Fibroblast of skin of left quadriceps (primary cell): ENCODE measurements at regions not wholly inside any gene's neighbourhood (a gene's known extent, or its start where the extent isn't known, plus 50 kb on each side); places are given as distances from the start of the nearest gene placed in this dataset.

Experiments used
- DNase-seq, 2 experiments: peaks; one replicate each; pipeline ENCODE4 v3.0.0-alpha.2; 2013; ENCODE audit warnings: low read depth in 2 of 2

DNA sequence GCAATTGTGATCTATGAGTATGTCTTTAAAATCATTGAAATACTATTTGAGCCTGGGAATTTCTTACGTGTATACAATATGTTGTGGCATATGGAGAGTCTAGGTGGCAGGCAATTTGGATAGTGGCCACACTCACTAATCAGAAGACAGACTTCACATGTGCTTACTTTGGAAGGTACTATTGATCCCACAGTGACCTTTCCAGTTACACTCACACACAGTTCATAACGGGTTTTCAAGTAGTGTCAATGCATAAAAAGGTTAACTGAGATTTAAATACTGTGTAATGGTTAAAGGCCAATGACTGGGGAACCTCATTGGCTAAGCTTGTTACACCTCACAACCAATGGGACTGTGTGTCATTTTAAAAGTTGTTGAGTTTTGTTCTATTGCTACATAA, 783.2 kb downstream of the RPA4 start:
- DNase-seq, result no peak

DNA sequence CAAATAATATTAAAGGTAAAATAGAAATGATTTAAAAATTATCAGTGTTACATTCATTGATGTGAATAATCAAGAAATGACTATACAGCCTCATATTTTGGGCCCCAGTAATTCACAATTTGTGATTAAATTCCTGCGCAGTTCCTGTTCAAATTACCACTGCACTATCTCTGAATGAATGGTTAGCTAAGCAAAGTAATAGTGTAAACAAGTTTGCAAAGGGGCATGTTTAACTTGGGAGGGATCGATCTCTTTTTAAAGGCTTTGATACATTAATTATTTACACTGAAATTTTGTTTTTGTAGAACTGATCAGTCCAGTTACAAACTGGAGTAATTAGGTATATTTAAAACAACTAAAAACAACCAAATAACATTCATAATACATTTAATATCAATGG, 784.4 kb downstream of the RPA4 start:
- no peak for DNase-seq

DNA sequence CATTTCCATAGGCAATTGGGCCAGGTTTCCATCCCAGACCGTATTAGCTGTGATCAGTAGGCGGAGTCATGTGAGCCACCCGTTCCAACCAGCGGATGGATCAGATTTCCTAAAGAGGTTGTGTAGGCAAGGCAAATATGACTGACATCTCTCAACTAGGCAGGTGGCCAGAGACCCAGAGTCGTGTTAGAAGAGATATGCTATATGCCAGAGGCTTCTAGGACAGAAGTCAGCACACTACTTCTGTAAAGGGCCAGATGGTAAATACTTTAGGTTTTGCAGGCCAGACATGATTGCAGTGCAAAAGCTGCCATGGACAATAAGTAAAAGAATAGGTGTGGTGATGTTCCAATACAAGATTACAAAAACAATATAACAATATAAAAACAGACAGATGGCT, 788.4 kb downstream of the RPA4 start:
- no peak for DNase-seq

DNA sequence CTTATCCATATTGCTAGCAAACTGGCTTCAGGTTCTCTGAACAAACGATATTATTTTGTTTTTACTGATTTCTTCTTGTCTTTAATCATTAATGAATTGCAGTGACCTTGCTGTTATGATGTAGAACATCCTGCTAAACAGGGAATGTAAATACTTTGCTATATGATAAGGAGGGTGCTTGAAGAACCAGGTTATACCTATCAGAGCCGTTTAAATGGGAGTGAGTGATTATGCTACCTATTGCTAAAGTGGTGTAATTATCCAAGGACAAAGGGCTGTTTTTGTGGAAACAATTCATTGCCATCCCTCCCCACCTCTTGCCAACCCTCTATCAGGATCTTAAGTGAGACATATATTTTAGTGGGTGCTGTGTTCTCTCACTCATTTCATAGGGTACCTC, 788.9 kb downstream of the RPA4 start:
- DNase-seq, result no peak

DNA sequence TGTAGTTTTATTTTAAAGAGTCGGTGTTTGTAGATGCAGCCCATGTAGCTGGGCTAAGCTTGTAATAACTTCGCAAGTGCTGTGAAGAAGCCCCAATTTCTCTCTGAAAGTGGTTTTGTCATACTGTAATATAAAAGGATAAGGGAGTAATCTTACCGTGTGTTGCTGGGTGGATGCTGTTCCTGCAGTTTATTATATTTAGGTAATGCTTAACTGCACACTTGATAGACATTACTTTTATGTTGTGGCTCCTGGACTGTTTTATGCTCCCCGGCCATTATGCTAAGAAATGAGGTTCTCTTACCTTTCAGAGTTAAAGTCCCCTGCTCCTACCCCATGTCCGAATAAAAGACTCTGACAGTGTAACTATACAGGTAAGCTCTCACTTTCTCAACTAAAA, 789.4 kb downstream of the RPA4 start:
- no peak for DNase-seq

DNA sequence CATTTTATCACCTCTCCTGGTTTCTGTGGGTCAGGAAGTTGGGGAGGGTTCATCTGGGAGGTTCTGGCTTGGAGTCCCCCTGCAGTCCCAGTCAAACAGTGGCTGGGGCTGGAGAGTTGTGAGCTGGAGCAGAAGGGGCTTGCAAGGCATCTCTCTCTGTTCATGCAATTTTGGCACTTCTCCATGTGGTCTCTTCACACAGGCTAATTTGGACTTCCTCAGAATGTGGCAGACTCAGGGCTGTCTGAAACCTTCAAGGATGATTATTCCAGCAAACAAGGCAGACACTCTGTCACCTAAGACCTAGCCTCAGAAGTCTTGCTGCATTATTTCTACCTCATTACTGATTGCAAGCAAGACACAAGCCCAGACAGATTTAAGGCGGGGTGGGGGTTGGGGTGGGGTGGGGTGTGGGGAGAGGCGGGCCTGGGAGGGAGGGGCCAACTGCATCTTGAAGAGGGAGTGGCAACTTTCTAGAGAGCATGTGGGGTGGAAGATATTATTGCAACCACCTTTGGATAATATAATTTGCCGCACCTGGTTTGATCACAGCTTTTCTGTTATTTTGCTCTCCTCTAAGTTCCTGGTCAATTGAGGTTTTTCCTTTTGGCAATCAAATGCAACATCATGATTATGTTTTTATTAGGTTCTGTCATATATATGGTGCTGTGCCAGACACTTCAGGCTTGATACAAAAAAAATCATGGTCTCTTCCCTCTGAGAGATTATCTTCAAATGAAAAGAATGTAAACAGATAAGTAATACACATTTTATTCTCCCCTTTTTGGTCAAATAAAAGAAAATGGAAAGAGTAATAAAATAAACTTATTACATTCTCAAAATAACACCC, 799.5 kb downstream of the RPA4 start:
- no peak for DNase-seq

DNA sequence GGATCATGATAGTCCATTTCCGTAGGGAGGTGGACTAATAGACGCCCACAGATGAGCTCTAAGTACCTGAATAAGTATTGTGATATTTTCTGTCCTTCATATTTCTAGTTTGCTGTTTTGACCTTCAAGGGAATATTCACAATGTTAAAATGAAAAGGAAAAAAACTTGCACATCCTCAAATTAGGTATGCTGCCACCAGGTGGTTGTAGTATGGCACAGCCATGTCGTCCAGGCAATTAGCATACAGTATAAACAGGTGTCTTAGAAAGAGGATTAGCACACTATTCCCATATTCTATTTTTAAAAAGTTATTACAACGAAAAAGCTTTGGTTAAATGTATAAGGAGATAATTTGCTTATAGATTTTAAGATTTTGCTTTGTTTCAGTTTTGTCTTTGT, 802.0 kb downstream of the RPA4 start:
- peak; percentile 3 to 4 for DNase-seq

DNA sequence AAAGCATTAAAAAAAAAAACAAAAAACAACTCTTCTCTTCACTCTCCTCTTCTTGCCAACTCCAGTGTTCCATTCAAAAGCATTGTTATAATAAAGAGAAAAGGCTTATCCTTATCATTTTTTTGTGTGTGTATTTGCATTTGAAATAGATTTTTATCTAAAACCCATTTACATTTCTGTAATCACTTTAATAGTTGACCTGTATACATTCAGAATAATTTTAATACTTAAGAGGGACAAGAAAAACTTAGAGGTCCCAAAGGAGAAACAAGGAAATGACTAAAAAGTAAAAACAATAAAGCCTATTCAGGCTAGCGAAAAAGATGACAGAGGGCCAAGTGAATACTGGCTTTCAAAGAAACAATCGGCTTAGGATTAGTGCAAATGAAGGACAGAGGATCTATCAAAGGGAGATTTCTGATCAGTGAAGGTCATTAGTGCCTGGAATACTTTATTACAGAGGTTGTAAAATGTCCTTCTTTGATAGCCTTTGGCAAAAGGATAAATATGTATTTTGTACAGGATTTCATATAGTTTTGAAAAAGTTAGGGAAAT, 808.3 kb downstream of the RPA4 start:
- DNase-seq, result no peak

DNA sequence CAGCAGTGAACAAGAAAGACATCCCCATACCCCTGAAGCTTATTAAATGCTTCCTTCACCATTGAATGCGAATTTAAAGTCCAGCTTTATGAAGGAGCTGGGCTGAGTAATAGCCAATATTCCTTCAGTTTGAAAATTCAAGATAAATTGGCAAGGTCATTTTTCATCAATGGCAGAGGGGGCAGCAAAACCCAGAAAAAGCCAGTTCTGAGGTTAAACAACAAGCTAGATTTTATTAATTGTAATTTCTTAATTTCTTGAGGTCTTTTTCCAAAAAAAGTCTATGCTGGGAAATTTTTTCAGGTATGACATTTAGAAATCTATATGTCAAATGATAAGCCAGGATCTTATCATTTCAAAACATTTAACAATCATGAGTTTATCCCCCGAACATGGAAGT, 808.9 kb downstream of the RPA4 start:
- no peak for DNase-seq

DNA sequence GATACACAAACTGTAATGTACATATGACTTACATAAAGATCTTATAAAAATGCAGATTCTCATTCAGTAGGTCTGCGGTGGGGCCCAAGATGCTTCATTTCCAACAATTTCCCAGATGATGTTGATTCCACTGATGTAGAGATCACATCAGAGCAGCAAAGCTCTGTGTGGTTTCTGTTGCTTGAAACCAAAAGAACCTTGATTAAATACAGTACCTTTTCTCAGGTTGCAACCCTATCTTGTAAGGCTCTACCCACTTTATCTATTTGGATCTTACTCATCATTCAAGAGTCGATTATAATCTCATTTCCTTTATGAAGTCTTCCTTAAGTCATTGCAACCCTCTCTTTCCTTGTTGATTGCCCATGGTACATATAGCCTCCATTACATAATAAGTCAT, 816.8 kb downstream of the RPA4 start:
- no peak for DNase-seq

DNA sequence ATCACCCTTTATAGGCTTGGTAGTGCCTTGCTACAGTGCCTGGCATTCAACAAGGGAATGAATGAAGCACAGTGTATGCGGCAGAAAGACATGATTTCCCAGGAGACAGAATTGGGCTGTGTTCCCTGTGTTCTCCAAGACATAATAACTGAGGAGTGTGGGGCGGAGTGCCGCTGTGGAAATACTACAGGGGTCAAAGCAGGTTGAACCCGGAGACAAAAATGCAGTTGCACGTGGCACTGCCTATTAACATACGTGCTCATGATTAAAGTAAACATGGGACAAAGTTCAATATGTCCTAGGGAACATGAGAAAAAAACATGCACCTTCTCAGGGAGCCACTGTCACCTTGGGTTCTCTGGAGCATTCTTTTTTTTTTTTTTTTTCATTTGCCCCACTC, 820.8 kb downstream of the RPA4 start:
- no peak for DNase-seq

DNA sequence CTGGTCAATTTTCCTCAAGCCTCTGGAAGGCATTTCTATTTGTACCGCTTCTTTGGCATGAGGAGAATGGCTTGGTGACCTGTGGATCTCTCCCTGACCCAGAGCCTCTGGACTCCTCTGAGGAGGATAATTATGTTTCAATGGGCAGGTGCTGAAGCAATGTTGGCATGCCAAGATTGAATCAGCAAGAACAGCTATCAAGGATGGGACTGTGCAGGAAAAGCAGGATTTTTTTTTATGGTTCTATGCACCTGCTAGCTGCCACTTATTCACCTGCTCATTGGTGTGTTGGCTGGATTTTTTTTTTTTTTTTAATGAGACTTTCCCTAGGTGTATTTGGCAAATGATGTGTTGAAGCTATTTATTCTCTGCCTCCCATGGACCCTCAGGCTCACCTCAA, 821.2 kb downstream of the RPA4 start:
- DNase-seq, result no peak

DNA sequence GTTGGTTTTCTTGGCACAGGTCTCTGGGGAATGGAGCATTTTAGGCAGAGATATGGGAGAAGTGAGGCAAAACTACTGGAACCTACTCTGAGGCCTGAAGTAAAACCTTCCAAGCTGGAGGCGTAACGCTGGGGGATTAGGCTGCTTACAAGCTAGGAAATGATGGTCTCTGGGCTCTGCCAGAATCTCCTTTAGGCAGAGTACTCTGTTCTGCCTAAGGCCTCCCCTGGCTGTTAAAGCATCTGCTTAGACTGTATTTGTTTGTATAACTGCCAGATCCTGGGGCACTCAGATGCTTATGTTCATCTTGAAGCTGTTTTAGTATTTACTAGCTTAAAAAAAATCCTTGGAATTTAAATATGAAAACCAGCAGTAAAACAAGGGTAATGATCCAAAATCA, 822.2 kb downstream of the RPA4 start:
- no peak for DNase-seq

DNA sequence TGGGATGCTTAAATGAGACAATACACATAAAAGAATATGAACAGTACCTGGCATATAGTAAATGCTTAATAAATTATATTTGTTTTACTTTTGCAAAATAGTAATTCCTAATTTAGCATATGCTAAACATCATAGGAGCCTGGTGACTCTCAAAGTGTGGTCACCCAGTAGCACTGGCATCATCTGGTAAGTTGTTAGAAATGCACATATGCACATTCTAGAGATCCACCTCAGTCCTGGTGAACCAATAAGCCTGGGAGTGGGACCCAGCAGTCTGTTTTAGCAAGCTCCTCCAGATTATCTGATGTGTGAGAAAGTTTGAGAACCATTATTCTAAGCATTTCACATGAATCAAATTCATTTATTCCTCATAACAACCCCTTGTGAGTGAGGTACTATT, 830.4 kb downstream of the RPA4 start:
- DNase-seq, result no peak

DNA sequence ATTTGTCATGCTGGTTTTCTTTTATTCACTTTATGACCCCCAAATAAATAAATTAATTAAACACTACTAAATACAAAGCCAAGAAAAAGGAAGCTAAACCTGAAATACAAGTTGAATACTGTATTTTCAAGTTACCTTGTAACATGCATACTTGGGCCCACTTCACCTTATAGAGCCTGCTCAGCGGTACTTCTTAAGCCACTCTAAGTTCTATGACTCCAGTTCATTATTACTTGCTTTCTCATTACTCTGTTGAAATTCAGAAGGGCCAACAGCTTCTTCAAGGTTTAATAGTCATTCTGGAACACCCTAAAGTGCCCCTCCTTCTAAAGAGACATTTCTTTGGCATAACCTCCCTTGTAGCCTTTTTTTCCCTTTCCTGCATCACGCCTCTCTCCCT, 844.5 kb downstream of the RPA4 start:
- no peak for DNase-seq

DNA sequence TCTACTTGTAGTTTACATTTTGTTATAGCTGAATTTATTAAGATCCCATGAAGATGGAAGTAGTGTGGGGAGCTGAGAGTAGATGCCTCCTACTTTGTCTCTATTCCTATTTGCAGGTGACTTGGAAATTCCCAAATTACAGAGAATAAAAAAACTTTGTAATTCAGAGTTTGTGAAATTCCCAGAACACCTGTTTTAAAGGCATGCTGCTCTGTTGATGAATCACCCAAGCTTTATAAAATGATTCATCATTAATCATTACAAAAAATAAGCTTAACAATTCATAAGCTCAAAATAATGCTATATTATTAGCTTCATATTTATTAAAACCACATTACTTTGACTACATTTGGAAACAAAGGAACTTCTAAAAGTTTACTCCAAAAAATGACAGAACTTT, 856.3 kb downstream of the RPA4 start:
- DNase-seq, result no peak

DNA sequence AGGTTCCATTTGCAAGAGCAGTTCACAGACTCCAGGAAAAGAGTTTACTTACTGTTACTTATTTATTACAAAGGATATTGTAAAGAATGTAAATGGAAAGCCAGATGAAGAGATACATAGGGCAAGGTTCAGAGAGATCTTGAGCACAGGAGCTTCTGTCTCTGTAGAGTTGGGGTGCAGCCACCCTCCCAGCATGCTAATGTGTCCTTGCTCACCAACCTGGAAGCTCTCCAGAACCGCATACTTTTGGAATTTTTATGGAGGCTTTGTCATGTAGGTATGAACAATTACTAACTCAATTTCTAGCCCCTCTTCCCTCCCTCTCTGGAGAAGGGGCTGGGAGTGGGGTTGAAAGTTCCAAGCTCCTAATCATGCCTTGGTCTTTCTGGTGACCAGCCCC, 857.2 kb downstream of the RPA4 start:
- DNase-seq, result no peak

DNA sequence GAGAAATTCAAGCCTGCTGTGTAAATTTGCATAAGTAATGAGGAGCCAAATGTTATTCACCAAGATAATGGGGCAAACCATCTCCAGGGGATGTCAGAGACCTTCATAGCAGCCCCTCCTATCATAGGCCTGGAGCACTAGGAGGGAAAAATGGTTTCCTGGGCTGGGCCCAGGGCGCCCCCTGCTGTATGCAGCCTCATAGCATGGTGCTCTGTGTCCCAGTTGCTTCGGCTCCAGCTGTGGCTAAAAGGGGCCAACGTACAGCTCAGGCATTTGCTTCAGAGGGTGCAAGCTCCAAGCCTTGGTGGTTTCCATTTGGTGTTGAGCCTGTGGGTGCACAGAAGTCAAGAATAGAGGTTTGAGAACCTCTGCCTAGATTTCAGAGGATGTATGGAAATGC, 859.3 kb downstream of the RPA4 start:
- DNase-seq, result no peak

DNA sequence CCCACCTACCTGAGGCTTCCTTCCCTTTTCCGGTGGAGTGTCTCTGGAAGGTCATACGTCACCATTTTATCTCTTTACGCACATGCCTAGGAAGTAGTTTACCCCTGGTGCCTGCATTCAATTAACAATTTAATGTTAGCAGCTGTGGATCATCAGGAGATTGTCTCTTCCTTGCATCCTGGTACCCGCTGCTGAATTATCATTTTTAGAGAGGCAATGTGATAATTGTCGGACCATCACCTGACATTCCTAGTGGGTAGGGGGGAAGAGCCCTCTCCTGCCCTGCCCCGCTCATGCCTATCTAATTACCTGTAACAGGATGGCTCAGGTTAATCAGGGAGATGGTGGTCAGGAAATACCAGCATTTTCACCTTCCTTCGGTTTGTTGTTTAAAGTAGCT, 863.6 kb downstream of the RPA4 start:
- no peak for DNase-seq

DNA sequence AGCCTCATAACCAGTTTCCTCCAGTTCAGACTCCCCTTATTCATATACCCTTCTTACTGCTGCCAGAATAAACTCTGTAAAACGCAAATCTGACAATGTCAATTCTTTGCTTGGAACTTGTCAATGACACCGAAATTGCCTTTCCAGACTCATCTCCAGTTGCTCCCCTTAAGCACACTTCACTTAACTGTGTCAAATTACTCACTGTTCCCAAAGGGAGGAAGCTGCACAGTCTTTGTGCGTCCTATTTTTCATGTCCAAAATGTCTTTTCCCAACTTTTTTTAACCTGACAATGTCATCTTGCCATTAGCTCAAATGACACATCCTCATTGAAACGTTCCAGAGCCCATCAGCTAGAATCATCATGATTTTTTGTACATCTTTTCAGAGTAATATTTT, 867.3 kb downstream of the RPA4 start:
- no peak for DNase-seq

DNA sequence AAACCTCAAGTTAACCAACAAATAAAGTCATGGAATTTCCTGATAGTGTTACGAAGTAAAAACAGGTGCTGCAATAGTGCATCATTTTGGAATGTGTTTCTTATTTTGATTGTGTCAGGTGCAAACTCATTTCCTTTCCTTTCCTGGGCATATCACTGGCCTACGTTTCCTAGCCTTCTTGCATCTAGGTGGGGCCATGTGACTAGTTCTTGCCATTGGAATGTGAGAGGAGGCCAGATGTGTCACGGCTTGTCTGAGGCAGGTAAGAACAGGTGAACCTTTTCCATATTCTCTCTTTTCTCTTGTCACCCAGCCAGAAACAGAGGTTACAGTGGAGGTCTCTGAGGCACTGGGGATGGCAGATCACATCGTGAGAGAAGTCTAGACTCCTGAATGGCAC, 868.0 kb downstream of the RPA4 start:
- DNase-seq, result no peak

DNA sequence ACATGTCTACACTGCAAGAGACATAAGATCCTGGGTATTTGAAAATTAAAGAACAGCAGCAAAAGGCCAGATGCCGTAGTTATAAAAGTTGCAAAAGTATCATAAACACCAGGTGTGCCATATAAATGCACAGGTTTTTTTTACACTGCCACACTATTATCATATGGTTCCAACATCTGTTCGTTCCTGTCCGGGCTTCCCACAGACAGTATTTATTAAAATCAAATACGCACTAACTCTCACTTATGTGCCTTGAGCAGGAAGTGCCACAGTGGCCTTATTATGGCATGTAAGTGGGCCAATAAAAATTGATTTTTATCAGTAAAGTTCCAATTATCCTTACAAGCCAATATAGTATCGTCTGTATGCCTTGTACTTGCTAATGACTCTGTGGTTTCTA, 873.2 kb downstream of the RPA4 start:
- DNase-seq, result no peak

DNA sequence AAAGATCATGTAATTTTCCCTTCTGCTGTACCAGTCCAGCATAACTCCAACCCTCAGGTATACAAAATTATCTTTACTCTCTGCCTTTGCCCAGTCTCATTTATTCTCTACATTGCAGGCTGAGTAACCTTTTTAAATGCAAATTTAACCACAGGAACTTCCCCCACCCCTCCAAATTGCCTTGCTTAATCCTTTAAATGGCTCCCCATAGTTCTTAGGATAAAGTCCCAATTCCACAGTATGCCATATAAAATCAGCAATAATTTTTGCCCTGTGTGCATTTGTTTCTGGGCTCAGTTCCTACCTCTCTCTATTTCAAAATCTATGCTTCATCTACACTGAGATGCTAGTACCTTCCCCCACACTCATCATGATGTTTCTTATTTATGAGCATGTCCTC, 879.7 kb downstream of the RPA4 start:
- no peak for DNase-seq

DNA sequence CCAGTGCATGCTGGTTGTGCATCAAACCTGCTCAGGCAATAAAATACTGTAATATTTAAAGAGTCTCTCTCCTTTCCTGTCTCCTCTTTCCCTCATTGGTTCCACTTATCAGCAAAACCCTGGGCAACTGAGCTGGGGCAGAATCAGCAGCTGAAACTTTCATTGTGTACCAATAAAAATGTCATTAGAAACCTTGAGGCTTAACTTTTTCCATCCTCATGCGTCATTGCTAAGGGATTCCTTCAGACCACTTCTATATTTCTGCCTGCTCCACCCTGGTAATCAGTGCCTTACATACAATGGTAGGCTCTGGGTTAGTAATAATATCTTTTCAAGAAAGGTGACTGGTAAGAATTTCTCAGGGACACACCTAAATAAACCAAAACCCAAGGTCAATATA, 880.3 kb downstream of the RPA4 start:
- DNase-seq, result no peak
